Suprapubic skin (tissue), 4 donors: ENCODE measurements at regions not wholly inside any gene's neighbourhood (a gene's known extent, or its start where the extent isn't known, plus 50 kb on each side); places are given as distances from the start of the nearest gene placed in this dataset.

ENCODE experiments used
- DNase-seq, 2 donors: peaks; one replicate each; pipeline ENCODE4 v3.0.0-alpha.2; 2019; ENCODE audit warnings: low spot score in 2 of 2
- H3K27ac ChIP-seq: fragments of 200-600 bp; sonication (generic); one replicate; pipeline ENCODE4 v1.5.1; 2019
- H3K27me3 ChIP-seq: fragments of 200-600 bp; sonication (generic); one replicate; pipeline ENCODE4 v1.5.1; 2019
- H3K36me3 ChIP-seq: fragments of 200-600 bp; sonication (generic); one replicate; pipeline ENCODE4 v1.5.1; 2019
- H3K4me1 ChIP-seq: fragments of 200-600 bp; sonication (generic); one replicate; pipeline ENCODE4 v1.5.1; 2019
- H3K4me3 ChIP-seq: fragments of 200-600 bp; sonication (generic); one replicate; pipeline ENCODE4 v1.5.1; 2019; ENCODE audit warnings: mild to moderate bottlenecking
- H3K9me3 ChIP-seq: fragments of 200-600 bp; sonication (generic); one replicate; pipeline ENCODE4 v1.5.1; 2019
- CTCF ChIP-seq, 2 donors: fragments of 200-600 bp in 1 of 2; fragments of 450-650 bp in 1 of 2; sonication (generic) in 1 of 2; IDR thresholded peaks; one replicate each; pipeline ENCODE4 v1.5.1; 2016 to 2019; ENCODE audit warnings: antibody characterized with exemption in 2 of 2, mild to moderate bottlenecking in 1 of 2, moderate library complexity in 1 of 2
- EP300 ChIP-seq: sonication (generic); formaldehyde crosslinking; IDR thresholded peaks from one replicate; pipeline ENCODE4 v1.6.1; 2017; ENCODE audit warnings: antibody characterized with exemption
- POLR2A ChIP-seq, 2 donors: fragments of 450-650 bp; IDR thresholded peaks; one replicate each; pipeline ENCODE4 v1.6.1; 2017; ENCODE audit warnings: antibody characterized with exemption in 2 of 2, mild to moderate bottlenecking in 2 of 2, moderate library complexity in 2 of 2
- POLR2AphosphoS5 ChIP-seq, 3 donors: sonication (generic); formaldehyde crosslinking; IDR thresholded peaks; one replicate each; pipeline ENCODE4 v1.6.1; 2017; ENCODE audit warnings: antibody characterized with exemption in 3 of 3
- WGBS: methylation state at CpG from one replicate; pipeline ENCODE4 v1.1.5; 2018; 5-methylcytosine and 5-hydroxymethylcytosine counted together

DNA sequence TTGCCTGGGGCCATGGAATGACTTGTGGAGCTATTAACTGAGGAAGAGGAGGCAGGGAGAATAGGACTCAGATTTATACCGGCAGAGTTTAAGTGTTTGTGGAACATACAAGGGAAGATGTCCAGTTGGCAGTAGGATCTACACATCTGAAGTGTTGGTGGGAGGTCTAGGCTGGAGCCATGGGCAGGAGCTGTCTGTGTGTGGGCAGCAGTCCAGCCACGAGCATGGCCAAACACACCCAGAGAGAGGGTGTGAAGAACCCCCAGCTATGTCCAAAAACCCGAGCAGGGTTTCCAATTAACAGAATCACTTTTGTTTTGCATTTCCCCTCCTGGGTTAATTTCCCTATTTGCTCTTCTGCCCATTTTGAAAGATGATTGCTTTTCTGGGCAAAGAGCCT is 393.7 kb downstream of the CDK5RAP2 start:
- Histone ChIP-seq H3K27me3 (no peaks in the 10 kb centered on the region), H3K4me3 (no peak overlapping the region), H3K4me1 (no peaks in the 10 kb centered on the region), H3K27ac (no peak overlapping the region), H3K9me3 (no peaks in the 10 kb centered on the region), H3K36me3 (no peaks in the 10 kb centered on the region)
- TF ChIP-seq POLR2AphosphoS5 (IDR thresholded peaks at IDR 0.05) (no peak), POLR2A (IDR thresholded peaks at IDR 0.05) (no peak), EP300 (no peak), CTCF (IDR thresholded peaks at IDR 0.05) (no peak)
- WGBS: 54% methylated on average over 3 of the region's 3 CpGs
- DNase-seq: no peak

DNA sequence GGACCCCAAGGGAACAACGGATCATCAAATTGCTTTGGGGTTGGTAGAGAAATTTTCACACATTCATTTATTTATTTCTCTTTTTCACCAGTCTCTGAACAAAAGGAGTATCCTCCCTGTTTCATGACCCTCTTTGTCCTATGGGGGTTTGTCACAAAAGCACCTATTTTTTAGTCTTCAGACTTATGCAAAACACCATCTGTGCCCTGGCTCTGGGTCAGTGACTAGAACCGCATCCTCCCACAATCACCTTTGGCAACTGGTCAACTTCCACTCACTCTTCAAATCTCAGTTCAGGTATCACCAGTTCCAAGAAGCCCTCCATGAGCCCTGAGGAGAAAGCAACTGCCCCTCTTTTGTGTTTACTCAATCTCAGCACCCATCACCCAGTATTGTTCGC is 395.7 kb downstream of the CDK5RAP2 start:
- H3K27me3 ChIP-seq: no peaks in the 10 kb centered on the region
- no peak for DNase-seq
- WGBS: 59% methylated on average over 3 of the region's 3 CpGs
- no peaks in the 10 kb centered on the region for H3K36me3 ChIP-seq
- no peak overlapping the region for H3K4me3 ChIP-seq
- no peaks in the 10 kb centered on the region for H3K9me3 ChIP-seq
- no peaks in the 10 kb centered on the region for H3K4me1 ChIP-seq
- TF ChIP-seq POLR2A (IDR thresholded peaks at IDR 0.05) (no peak), CTCF (IDR thresholded peaks at IDR 0.05) (no peak), POLR2AphosphoS5 (IDR thresholded peaks at IDR 0.05) (no peak), EP300 (no peak)
- H3K27ac ChIP-seq: no peak overlapping the region

DNA sequence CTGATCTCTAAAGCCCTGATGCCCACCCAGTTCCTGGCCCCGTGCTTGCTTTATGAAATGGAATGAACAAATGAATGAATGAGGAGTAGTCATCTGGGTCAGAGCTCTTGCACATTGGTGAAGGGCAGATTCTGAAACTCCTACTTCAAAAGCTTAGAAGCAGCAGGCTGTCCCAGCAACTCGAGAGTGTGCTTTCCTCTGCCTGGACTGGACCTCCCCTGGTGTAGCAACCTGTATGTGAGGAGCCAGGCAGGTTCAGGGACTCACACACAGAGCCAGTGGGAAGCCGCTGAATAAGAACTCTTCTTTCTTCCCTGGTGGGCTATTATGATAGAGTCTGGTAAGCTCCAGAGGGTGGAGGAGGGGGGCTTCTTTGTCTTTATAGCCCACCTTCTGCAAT is 396.4 kb downstream of the CDK5RAP2 start:
- 72% methylated on average over 3 of the region's 3 CpGs for WGBS
- Histone ChIP-seq H3K4me1 (no peaks in the 10 kb centered on the region), H3K27me3 (no peaks in the 10 kb centered on the region), H3K27ac (no peak overlapping the region), H3K9me3 (no peaks in the 10 kb centered on the region), H3K4me3 (no peak overlapping the region), H3K36me3 (no peaks in the 10 kb centered on the region)
- DNase-seq: no peak
- TF ChIP-seq CTCF (IDR thresholded peaks at IDR 0.05) (no peak), POLR2AphosphoS5 (IDR thresholded peaks at IDR 0.05) (no peak), EP300 (no peak), POLR2A (IDR thresholded peaks at IDR 0.05) (no peak)

DNA sequence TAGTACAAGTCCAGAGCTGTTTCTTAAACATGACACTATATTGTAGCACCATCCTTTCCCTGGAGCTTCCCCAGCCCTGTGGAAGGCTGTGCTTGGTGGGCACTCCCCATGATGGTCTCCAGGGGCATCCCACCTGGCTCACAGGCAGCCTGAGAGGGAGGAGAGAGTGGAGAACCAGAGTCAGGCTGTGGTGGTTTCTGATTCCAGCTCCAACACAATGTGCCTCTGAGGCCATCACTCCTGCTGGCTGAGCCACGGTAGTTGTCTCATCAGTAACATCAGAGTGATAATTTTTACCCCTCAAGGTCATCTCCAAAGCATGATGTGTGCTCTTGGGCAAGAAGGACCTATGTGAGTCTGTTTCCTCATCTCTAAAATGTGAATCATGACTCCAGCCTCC is 398.0 kb downstream of the CDK5RAP2 start:
- H3K27me3 ChIP-seq: no peaks in the 10 kb centered on the region
- no peak for DNase-seq
- TF ChIP-seq POLR2A (IDR thresholded peaks at IDR 0.05): no peak
- no peak for TF ChIP-seq POLR2AphosphoS5 (IDR thresholded peaks at IDR 0.05)
- no peak for TF ChIP-seq CTCF (IDR thresholded peaks at IDR 0.05)
- TF ChIP-seq EP300: no peak
- no peak overlapping the region for H3K27ac ChIP-seq
- no peak overlapping the region for H3K4me3 ChIP-seq
- no peaks in the 10 kb centered on the region for H3K9me3 ChIP-seq
- H3K4me1 ChIP-seq: no peaks in the 10 kb centered on the region
- WGBS: 80% methylated on average over 1 of the region's 1 CpG
- H3K36me3 ChIP-seq: no peaks in the 10 kb centered on the region

DNA sequence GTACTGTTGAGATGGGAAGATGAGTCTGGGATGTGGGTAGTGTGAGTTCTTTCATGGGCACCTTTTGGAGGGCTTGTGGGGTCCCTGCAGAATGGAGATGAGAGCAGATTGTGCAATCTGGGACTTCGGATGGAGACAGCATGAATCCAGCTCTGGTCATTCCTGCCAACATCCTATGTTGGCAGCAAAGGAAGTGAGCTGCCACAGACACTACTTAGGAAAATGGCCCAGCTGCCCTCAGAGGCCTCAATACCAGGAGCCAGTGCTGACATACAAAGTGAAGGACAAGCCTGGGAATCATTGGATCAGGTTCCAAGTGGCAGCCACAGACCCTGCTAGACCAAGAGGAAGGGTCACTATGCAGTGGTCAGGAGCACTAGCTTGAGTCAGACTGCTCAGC is 402.8 kb downstream of the CDK5RAP2 start:
- Histone ChIP-seq H3K36me3 (no peaks in the 10 kb centered on the region), H3K4me3 (no peak overlapping the region), H3K4me1 (no peaks in the 10 kb centered on the region), H3K27ac (no peak overlapping the region), H3K9me3 (no peaks in the 10 kb centered on the region), H3K27me3 (no peaks in the 10 kb centered on the region)
- DNase-seq: no peak
- 62% methylated on average over 1 of the region's 1 CpG for WGBS
- TF ChIP-seq POLR2A (IDR thresholded peaks at IDR 0.05): no peak
- no peak for TF ChIP-seq POLR2AphosphoS5 (IDR thresholded peaks at IDR 0.05)
- TF ChIP-seq CTCF (IDR thresholded peaks at IDR 0.05): no peak
- TF ChIP-seq EP300: no peak
